Upper lobe of left lung (tissue), 6 donors: ENCODE measurements at regions not wholly inside any gene's neighbourhood (a gene's known extent, or its start where the extent isn't known, plus 50 kb on each side); places are given as distances from the start of the nearest gene placed in this dataset.

Experiments used
- ATAC-seq, 2 donors: fragments of 200-7000 bp; cut with Tn5 transposase; one replicate each; pipeline ENCODE4 v1.9.1; 2022; ENCODE audit warnings: mild to moderate bottlenecking in 2 of 2, moderate library complexity in 2 of 2; ENCODE audit not compliant: low FRiP score in 2 of 2
- DNase-seq, 2 donors: peaks; one replicate each; pipeline ENCODE4 v3.0.0-alpha.2; 2019 to 2020
- H3K27ac ChIP-seq, 4 donors: fragments of 200-600 bp; sonication (generic); one replicate each; pipeline ENCODE4 v1.5.1; 2016 to 2019
- H3K27me3 ChIP-seq, 4 donors: fragments of 200-600 bp; sonication (generic); one replicate each; pipeline ENCODE4 v1.5.1; 2017 to 2019
- H3K36me3 ChIP-seq, 4 donors: fragments of 200-600 bp; sonication (generic); one replicate each; pipeline ENCODE4 v1.5.1; 2016 to 2019
- H3K4me1 ChIP-seq, 4 donors: fragments of 200-600 bp; sonication (generic); one replicate each; pipeline ENCODE4 v1.5.1; 2018 to 2019
- H3K4me3 ChIP-seq, 4 donors: fragments of 200-600 bp; sonication (generic); one replicate each; pipeline ENCODE4 v1.5.1; 2017 to 2019; ENCODE audit warnings: mild to moderate bottlenecking in 2 of 4, moderate library complexity in 1 of 4
- H3K9me3 ChIP-seq, 4 donors: fragments of 200-600 bp; sonication (generic); one replicate each; pipeline ENCODE4 v1.5.1; 2018 to 2019
- CTCF ChIP-seq, 6 experiments: fragments of 450-650 bp in 4 of 6; fragments of 200-600 bp in 2 of 6; sonication (generic) in 2 of 6; IDR thresholded peaks; one replicate each; pipeline ENCODE4 v1.5.1; 2016 to 2019; ENCODE audit warnings: antibody characterized with exemption in 6 of 6
- EP300 ChIP-seq, 4 donors: sonication (generic); formaldehyde crosslinking; IDR thresholded peaks; one replicate each; pipeline ENCODE4 v1.5.1; 2017; ENCODE audit warnings: antibody characterized with exemption in 4 of 4, control low read depth in 2 of 4
- POLR2A ChIP-seq, 4 donors: fragments of 450-650 bp; IDR thresholded peaks; one replicate each; pipeline ENCODE4 v1.5.1; 2016 to 2017; ENCODE audit warnings: antibody characterized with exemption in 4 of 4, mild to moderate bottlenecking in 2 of 4
- POLR2AphosphoS5 ChIP-seq, 2 donors: sonication (generic); formaldehyde crosslinking; IDR thresholded peaks; one replicate each; pipeline ENCODE4 v1.5.1; 2017; ENCODE audit warnings: antibody characterized with exemption in 2 of 2
- WGBS, 2 donors: methylation state at CpG; one replicate each; pipeline ENCODE4 v1.1.5; 2017 to 2018; 5-methylcytosine and 5-hydroxymethylcytosine counted together
- donor health status: DM: no; HTN: no; CAD: no; lungs with moderate emphysema.
- donor health status: DM: no; HTN: yes; CAD: no; lungs with severe emphysema.

GRCh38 chr6:105507811-105508210 lies 104.9 kb upstream of the PREP start:
- TF ChIP-seq POLR2AphosphoS5 (IDR thresholded peaks at IDR 0.05) (no peak), CTCF (IDR thresholded peaks at IDR 0.05) (no peak), POLR2A (IDR thresholded peaks at IDR 0.05) (no peak), EP300 (IDR thresholded peaks at IDR 0.05) (no peak)
- no peak for DNase-seq
- no peaks in the 10 kb centered on the region for H3K9me3 ChIP-seq
- WGBS, 2 donors: 94 to 100% methylated on average over 1 of the region's 1 CpG
- H3K27ac ChIP-seq: no peak overlapping the region
- H3K36me3 ChIP-seq: no peaks in the 10 kb centered on the region
- no peak for ATAC-seq
- H3K4me3 ChIP-seq: no peak overlapping the region
- peaks cover 0 to 6% (median 0%) of the 10 kb centered on the region in 4 donors for H3K4me1 ChIP-seq
- H3K27me3 ChIP-seq: no peaks in the 10 kb centered on the region

GRCh38 chr6:105504706-105505105 lies 101.8 kb upstream of the PREP start:
- Histone ChIP-seq H3K9me3 (no peaks in the 10 kb centered on the region), H3K36me3 (no peaks in the 10 kb centered on the region), H3K4me1 (no peaks in the 10 kb centered on the region), H3K27me3 (no peaks in the 10 kb centered on the region), H3K4me3 (no peak overlapping the region), H3K27ac (no peak overlapping the region)
- TF ChIP-seq CTCF (IDR thresholded peaks at IDR 0.05) (no peak), POLR2AphosphoS5 (IDR thresholded peaks at IDR 0.05) (no peak), EP300 (IDR thresholded peaks at IDR 0.05) (no peak), POLR2A (IDR thresholded peaks at IDR 0.05) (no peak)
- 86 to 87% methylated on average over 1 of the region's 1 CpG for WGBS, 2 donors
- DNase-seq: no peak
- no peak for ATAC-seq

GRCh38 chr6:105503641-105504040 lies 100.8 kb upstream of the PREP start:
- Histone ChIP-seq H3K27ac (no peak overlapping the region), H3K4me1 (no peaks in the 10 kb centered on the region), H3K9me3 (no peaks in the 10 kb centered on the region), H3K27me3 (no peaks in the 10 kb centered on the region), H3K36me3 (no peaks in the 10 kb centered on the region), H3K4me3 (no peak overlapping the region)
- no peak for ATAC-seq
- no peak for DNase-seq
- 90 to 93% methylated on average over 2 of the region's 2 CpGs for WGBS, 2 donors
- no peak for TF ChIP-seq EP300 (IDR thresholded peaks at IDR 0.05)
- TF ChIP-seq POLR2AphosphoS5 (IDR thresholded peaks at IDR 0.05): no peak
- TF ChIP-seq POLR2A (IDR thresholded peaks at IDR 0.05): no peak
- TF ChIP-seq CTCF (IDR thresholded peaks at IDR 0.05): no peak

GRCh38 chr6:105501826-105502344 lies 99.0 kb upstream of the PREP start:
- H3K27me3 ChIP-seq: no peaks in the 10 kb centered on the region
- H3K36me3 ChIP-seq: no peaks in the 10 kb centered on the region
- H3K27ac ChIP-seq: no peak overlapping the region
- TF ChIP-seq POLR2A (IDR thresholded peaks at IDR 0.05) (no peak), CTCF (IDR thresholded peaks at IDR 0.05) (no peak), EP300 (IDR thresholded peaks at IDR 0.05) (no peak), POLR2AphosphoS5 (IDR thresholded peaks at IDR 0.05) (no peak)
- WGBS, 2 donors: 83 to 88% methylated on average over 1 of the region's 1 CpG
- no peak overlapping the region for H3K4me3 ChIP-seq
- DNase-seq (no peak), ATAC-seq (no peak)
- H3K4me1 ChIP-seq: no peaks in the 10 kb centered on the region
- H3K9me3 ChIP-seq: no peaks in the 10 kb centered on the region

- H3K27ac ChIP-seq: no peak overlapping the region
- H3K4me3 ChIP-seq: no peak overlapping the region
- no peaks in the 10 kb centered on the region for H3K27me3 ChIP-seq
- H3K4me1 ChIP-seq: no peaks in the 10 kb centered on the region
- no peak for TF ChIP-seq CTCF (IDR thresholded peaks at IDR 0.05)
- TF ChIP-seq POLR2AphosphoS5 (IDR thresholded peaks at IDR 0.05): no peak
- TF ChIP-seq EP300 (IDR thresholded peaks at IDR 0.05): no peak
- no peak for TF ChIP-seq POLR2A (IDR thresholded peaks at IDR 0.05)
- ATAC-seq (no peak), DNase-seq (no peak)
- WGBS, 2 donors: 87 to 100% methylated on average over 1 of the region's 1 CpG
- no peaks in the 10 kb centered on the region for H3K9me3 ChIP-seq
- no peaks in the 10 kb centered on the region for H3K36me3 ChIP-seq
Observed at GRCh38 chr6:105501246-105501645, 98.4 kb upstream of the PREP start.
